ENCODE measurements at regions not wholly inside any gene's neighbourhood (a gene's known extent, or its start where the extent isn't known, plus 50 kb on each side); places are given as distances from the start of the nearest gene placed in this dataset.

DNA sequence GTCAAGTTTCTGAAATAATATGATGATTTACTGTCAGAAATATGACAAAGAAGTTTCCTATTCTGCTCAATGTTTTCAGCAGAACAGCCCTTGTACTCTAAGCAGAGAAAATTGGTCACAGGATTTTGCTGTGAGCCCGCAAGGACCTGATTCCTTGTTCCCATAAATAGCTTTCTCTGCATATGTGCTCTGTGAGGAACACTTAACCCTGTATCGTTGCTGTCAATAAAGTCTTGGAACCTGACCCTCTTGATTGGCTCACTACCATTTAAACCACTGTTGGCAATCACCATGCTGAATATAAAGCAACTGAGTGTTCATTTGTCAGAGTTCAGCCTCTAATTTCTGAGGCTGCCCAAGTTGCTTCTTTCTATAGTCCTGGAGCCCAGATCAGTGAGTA lies 158.2 kb upstream of the NOCT start:
- TF ChIP-seq, protein P1, sequence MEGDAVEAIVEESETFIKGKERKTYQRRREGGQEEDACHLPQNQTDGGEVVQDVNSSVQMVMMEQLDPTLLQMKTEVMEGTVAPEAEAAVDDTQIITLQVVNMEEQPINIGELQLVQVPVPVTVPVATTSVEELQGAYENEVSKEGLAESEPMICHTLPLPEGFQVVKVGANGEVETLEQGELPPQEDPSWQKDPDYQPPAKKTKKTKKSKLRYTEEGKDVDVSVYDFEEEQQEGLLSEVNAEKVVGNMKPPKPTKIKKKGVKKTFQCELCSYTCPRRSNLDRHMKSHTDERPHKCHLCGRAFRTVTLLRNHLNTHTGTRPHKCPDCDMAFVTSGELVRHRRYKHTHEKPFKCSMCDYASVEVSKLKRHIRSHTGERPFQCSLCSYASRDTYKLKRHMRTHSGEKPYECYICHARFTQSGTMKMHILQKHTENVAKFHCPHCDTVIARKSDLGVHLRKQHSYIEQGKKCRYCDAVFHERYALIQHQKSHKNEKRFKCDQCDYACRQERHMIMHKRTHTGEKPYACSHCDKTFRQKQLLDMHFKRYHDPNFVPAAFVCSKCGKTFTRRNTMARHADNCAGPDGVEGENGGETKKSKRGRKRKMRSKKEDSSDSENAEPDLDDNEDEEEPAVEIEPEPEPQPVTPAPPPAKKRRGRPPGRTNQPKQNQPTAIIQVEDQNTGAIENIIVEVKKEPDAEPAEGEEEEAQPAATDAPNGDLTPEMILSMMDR (IDR thresholded peaks at IDR 0.05 in 8 of 11, conservative IDR thresholded peaks at IDR 0.05 in 3 of 11): no peak
- TF ChIP-seq POLR2A (IDR thresholded peaks at IDR 0.05) (no peak), POLR2AphosphoS5 (IDR thresholded peaks at IDR 0.05) (no peak)
